Mesothelial cell of epicardium (in vitro differentiated cells): ENCODE measurements at regions not wholly inside any gene's neighbourhood (a gene's known extent, or its start where the extent isn't known, plus 50 kb on each side); places are given as distances from the start of the nearest gene placed in this dataset.
A peak's percentile ranks its signal among the peaks of the same experiment; 100 is the strongest.

Source experiments
- DNase-seq, 2 experiments: peaks; one replicate each; pipeline ENCODE4 v3.0.0; 2021; ENCODE audit warnings: low spot score in 2 of 2; ENCODE audit not compliant: unreplicated experiment in 2 of 2
- H3K27ac Mint-ChIP-seq: 2 replicates; pipeline ENCODE4 v1.8.0; 2021; ENCODE audit warnings: mixed read lengths
- H3K27me3 Mint-ChIP-seq: 2 replicates; pipeline ENCODE4 v1.8.0; 2021; ENCODE audit warnings: low read depth, mixed read lengths
- H3K36me3 Mint-ChIP-seq: 2 replicates; pipeline ENCODE4 v1.8.0; 2021; ENCODE audit warnings: mixed read lengths
- H3K4me1 Mint-ChIP-seq: 2 replicates; pipeline ENCODE4 v1.8.0; 2021; ENCODE audit warnings: mixed read lengths
- H3K4me3 Mint-ChIP-seq: 2 replicates; pipeline ENCODE4 v1.8.0; 2021; ENCODE audit warnings: mild to moderate bottlenecking, moderate library complexity, mixed read lengths
- H3K9me3 Mint-ChIP-seq: 2 replicates; pipeline ENCODE4 v1.8.0; 2021; ENCODE audit warnings: mixed read lengths
- TF ChIP-seq, protein P1 (sequence below): fragments of 200-600 bp; sonication (generic); IDR thresholded peaks from one replicate; pipeline ENCODE4 v1.5.0; 2021; ENCODE audit warnings: antibody characterized with exemption; ENCODE audit not compliant: unreplicated experiment

- Mint-ChIP-seq H3K36me3 (no peaks in the 10 kb centered on the region), H3K9me3 (no peaks in the 10 kb centered on the region), H3K4me1 (peaks cover 34% of the 10 kb centered on the region), H3K27ac (no peak overlapping the region), H3K4me3 (no peak overlapping the region), H3K27me3 (no peaks in the 10 kb centered on the region)
- no peak for DNase-seq
- TF ChIP-seq, protein P1, sequence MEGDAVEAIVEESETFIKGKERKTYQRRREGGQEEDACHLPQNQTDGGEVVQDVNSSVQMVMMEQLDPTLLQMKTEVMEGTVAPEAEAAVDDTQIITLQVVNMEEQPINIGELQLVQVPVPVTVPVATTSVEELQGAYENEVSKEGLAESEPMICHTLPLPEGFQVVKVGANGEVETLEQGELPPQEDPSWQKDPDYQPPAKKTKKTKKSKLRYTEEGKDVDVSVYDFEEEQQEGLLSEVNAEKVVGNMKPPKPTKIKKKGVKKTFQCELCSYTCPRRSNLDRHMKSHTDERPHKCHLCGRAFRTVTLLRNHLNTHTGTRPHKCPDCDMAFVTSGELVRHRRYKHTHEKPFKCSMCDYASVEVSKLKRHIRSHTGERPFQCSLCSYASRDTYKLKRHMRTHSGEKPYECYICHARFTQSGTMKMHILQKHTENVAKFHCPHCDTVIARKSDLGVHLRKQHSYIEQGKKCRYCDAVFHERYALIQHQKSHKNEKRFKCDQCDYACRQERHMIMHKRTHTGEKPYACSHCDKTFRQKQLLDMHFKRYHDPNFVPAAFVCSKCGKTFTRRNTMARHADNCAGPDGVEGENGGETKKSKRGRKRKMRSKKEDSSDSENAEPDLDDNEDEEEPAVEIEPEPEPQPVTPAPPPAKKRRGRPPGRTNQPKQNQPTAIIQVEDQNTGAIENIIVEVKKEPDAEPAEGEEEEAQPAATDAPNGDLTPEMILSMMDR, result no peak
These were observed 255.6 kb upstream of the SLC30A5 start for GRCh38 chr5:68838157-68838718.

- Mint-ChIP-seq H3K27me3 (no peaks in the 10 kb centered on the region), H3K27ac (peak overlapping the region; percentile 73), H3K4me3 (no peak overlapping the region), H3K4me1 (peaks cover 42% of the 10 kb centered on the region), H3K36me3 (no peaks in the 10 kb centered on the region), H3K9me3 (no peaks in the 10 kb centered on the region)
- TF ChIP-seq, protein P1, result no peak
- peak in 1 of 2 experiments; percentile 43 for DNase-seq
These were observed 254.7 kb upstream of the SLC30A5 start for GRCh38 chr5:68839019-68839552.

- Mint-ChIP-seq H3K4me1 (peaks cover 38% of the 10 kb centered on the region), H3K27me3 (no peaks in the 10 kb centered on the region), H3K9me3 (peaks cover 3% of the 10 kb centered on the region), H3K36me3 (no peaks in the 10 kb centered on the region), H3K4me3 (no peak overlapping the region), H3K27ac (no peak overlapping the region)
- no peak for DNase-seq
- TF ChIP-seq, protein P1, result no peak
These were observed 250.0 kb upstream of the SLC30A5 start for GRCh38 chr5:68843624-68844364.

DNA sequence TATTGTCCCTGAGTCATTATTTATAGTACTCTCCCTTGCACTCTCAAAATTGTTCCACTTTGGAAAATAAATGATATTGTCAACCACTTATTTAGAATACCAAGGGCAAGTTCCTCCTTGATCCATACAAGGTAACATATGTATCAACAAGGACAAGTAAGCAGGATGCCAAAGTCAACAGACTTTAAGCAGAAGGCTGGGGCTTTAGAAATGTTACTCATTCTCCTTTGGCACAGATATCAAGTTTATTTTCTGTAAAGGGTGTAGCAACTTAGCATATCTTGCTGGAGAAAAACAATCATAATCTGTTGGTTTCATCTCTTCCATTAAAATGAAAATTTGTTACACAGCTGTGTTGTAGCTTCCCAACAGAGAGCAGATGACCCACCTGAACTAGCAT, 248.7 kb upstream of the SLC30A5 start:
- peaks cover 3% of the 10 kb centered on the region for H3K9me3 Mint-ChIP-seq
- peaks cover 34% of the 10 kb centered on the region for H3K4me1 Mint-ChIP-seq
- no peak overlapping the region for H3K27ac Mint-ChIP-seq
- no peaks in the 10 kb centered on the region for H3K27me3 Mint-ChIP-seq
- H3K36me3 Mint-ChIP-seq, result no peaks in the 10 kb centered on the region
- DNase-seq, result no peak
- no peak overlapping the region for H3K4me3 Mint-ChIP-seq
- TF ChIP-seq, protein P1, result no peak

GRCh38 chr5:68846828-68847227, 247.0 kb upstream of the SLC30A5 start:
- Mint-ChIP-seq H3K27ac (no peak overlapping the region), H3K9me3 (peaks cover 8% of the 10 kb centered on the region), H3K27me3 (no peaks in the 10 kb centered on the region), H3K36me3 (no peaks in the 10 kb centered on the region), H3K4me3 (no peak overlapping the region), H3K4me1 (peaks cover 27% of the 10 kb centered on the region)
- TF ChIP-seq, protein P1, result no peak
- DNase-seq, result no peak
